ENCODE measurements at regions not wholly inside any gene's neighbourhood (a gene's known extent, or its start where the extent isn't known, plus 50 kb on each side); places are given as distances from the start of the nearest gene placed in this dataset.

GRCh38 chr3:176969066-176969465 lies 228.2 kb downstream of the TBL1XR1 start:
- no peak for DNase-seq (ENCODE audit: low read depth)

- no peak for DNase-seq (ENCODE audit: low read depth)
Measured at GRCh38 chr3:176968631-176969030, 228.7 kb downstream of the TBL1XR1 start.

- DNase-seq (ENCODE audit: low read depth) = no peak
Measured at GRCh38 chr3:176967522-176967921, 229.8 kb downstream of the TBL1XR1 start.

GRCh38 chr3:176964661-176965060 lies 232.6 kb downstream of the TBL1XR1 start:
- no peak for DNase-seq (ENCODE audit: low read depth)

- DNase-seq (ENCODE audit: low read depth) = no peak
Measured at GRCh38 chr3:176961916-176962315, 235.4 kb downstream of the TBL1XR1 start.

GRCh38 chr3:176959867-176960266 lies 237.4 kb downstream of the TBL1XR1 start:
- DNase-seq (ENCODE audit: low read depth) = no peak

GRCh38 chr3:176958560-176958959 lies 238.7 kb downstream of the TBL1XR1 start:
- DNase-seq (ENCODE audit: low read depth) = no peak

GRCh38 chr3:176954517-176954916 lies 242.8 kb downstream of the TBL1XR1 start:
- DNase-seq (ENCODE audit: low read depth) = no peak

- DNase-seq (ENCODE audit: low read depth) = peak; percentile 93
Measured at GRCh38 chr3:176953106-176954060, 243.9 kb downstream of the TBL1XR1 start.

- no peak for DNase-seq (ENCODE audit: low read depth)
Measured at GRCh38 chr3:176951586-176952292, 245.5 kb downstream of the TBL1XR1 start.

- DNase-seq (ENCODE audit: low read depth) = peak; percentile 90
Measured at GRCh38 chr3:176951144-176951543, 246.1 kb downstream of the TBL1XR1 start.

- DNase-seq (ENCODE audit: low read depth) = peak; percentile 69
Measured at GRCh38 chr3:176950743-176951142, 246.5 kb downstream of the TBL1XR1 start.

- DNase-seq (ENCODE audit: low read depth) = no peak
Measured at GRCh38 chr3:176948151-176948550, 249.1 kb downstream of the TBL1XR1 start.

GRCh38 chr3:176946202-176946601 lies 251.1 kb downstream of the TBL1XR1 start:
- DNase-seq (ENCODE audit: low read depth) = no peak

- DNase-seq (ENCODE audit: low read depth) = no peak
Measured at GRCh38 chr3:176942305-176942704, 255.0 kb downstream of the TBL1XR1 start.

GRCh38 chr3:176941689-176942088 lies 255.6 kb downstream of the TBL1XR1 start:
- peak; percentile 57 for DNase-seq (ENCODE audit: low read depth)

GRCh38 chr3:176939022-176939817 lies 258.1 kb downstream of the TBL1XR1 start:
- peak; percentile 77 for DNase-seq (ENCODE audit: low read depth)

GRCh38 chr3:176937994-176938393 lies 259.3 kb downstream of the TBL1XR1 start:
- DNase-seq (ENCODE audit: low read depth) = no peak

GRCh38 chr3:176937541-176937940 lies 259.7 kb downstream of the TBL1XR1 start:
- DNase-seq (ENCODE audit: low read depth) = no peak

GRCh38 chr3:176935194-176935888 lies 261.9 kb downstream of the TBL1XR1 start:
- no peak for DNase-seq (ENCODE audit: low read depth)

- no peak for DNase-seq (ENCODE audit: low read depth)
Measured at GRCh38 chr3:176934698-176935097, 262.6 kb downstream of the TBL1XR1 start.
